ENCODE measurements at regions not wholly inside any gene's neighbourhood (a gene's known extent, or its start where the extent isn't known, plus 50 kb on each side); places are given as distances from the start of the nearest gene placed in this dataset.

DNA sequence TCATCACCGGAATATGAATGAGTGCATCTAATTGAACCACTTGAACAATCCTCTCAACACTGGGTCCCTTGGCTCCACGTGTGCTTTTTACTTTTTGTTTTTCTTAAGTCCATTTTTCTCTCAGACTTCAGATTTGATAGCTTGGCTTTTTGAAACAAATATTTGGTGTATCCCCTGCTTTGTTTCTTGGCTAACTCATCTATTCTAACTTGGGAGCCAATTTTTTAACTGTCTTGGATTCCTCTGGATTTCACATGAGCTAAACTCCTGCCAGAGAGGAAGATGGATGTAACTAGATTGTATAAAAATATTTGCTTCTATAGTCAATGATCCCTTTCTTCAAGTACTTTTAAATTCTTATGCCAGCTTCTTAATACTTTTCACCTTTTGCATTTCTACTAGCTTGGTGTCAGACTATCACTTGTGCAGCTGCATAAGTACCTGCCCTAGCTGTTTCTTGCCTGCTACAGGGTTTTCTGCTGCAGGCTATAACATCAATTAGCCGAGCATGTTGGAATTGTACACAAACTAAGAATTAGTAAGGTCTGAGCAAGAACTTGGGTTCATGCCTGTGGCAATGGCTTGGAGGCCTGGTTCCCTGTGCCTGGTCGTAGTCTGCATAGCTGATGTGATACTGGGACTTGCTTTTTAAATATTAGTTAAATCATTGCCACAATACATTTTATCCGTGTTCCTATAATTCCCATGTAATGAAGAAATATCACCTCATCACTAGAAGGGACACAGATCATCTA lies 281.5 kb downstream of the EN1 start:
- no peak overlapping the region for H4K8ac ChIP-seq (ENCODE audit: low read depth, low read length)
- peaks cover 0 to 5% (median 1%) of the 10 kb centered on the region in 3 experiments for H3K27me3 ChIP-seq (ENCODE audit: control insufficient read depth in 3 of 3, insufficient read depth in 3 of 3, low read depth in 1 of 3, low read length in 3 of 3)
- no peak overlapping the region for H2BK15ac ChIP-seq (ENCODE audit: low read length)
- no peak overlapping the region for H3K27ac ChIP-seq (replicated peaks; ENCODE audit: low read length)
- no peak for DNase-seq (ENCODE audit: low spot score)
- H3K9me3 ChIP-seq (replicated peaks in 1 of 2; ENCODE audit: control insufficient read depth in 2 of 2, insufficient read depth in 1 of 2, low read depth in 1 of 2, low read length in 2 of 2): no peaks in the 10 kb centered on the region
- no peak overlapping the region for H3K14ac ChIP-seq (ENCODE audit: low read length)
- no peak overlapping the region for H3K4me2 ChIP-seq (ENCODE audit: insufficient read depth, low read length, poor library complexity, severe bottlenecking)
- H3K9ac ChIP-seq (ENCODE audit: low read depth, low read length, poor library complexity): no peak overlapping the region
- no CpG with 5 or more reads among the region's 5 CpGs for WGBS, 2 donors (ENCODE audit: extremely low coverage in 2 of 2, insufficient read length in 2 of 2, insufficient replicate concordance in 1 of 2)
- no peak overlapping the region for H3K4ac ChIP-seq (ENCODE audit: low read length)
- no peaks in the 10 kb centered on the region for H3K36me3 ChIP-seq (replicated peaks in 1 of 2; ENCODE audit: control insufficient read depth in 2 of 2, insufficient read depth in 2 of 2, low read length in 2 of 2)
- H2AK5ac ChIP-seq (ENCODE audit: low read depth, low read length): no peak overlapping the region
- no peak overlapping the region for H2BK12ac ChIP-seq (ENCODE audit: low read length)
- no peak overlapping the region for H2AFZ ChIP-seq (ENCODE audit: low read length)
- no peaks in the 10 kb centered on the region for H3K79me1 ChIP-seq (ENCODE audit: low read depth, low read length)
- no peak overlapping the region for H2BK5ac ChIP-seq (ENCODE audit: low read length)
- no peak overlapping the region for H4K91ac ChIP-seq (ENCODE audit: low read depth, low read length, poor library complexity)
- peaks cover 0 to 1% of the 10 kb centered on the region in 2 donors for H3K4me1 ChIP-seq (ENCODE audit: control insufficient read depth in 2 of 2, insufficient read depth in 1 of 2, low read depth in 1 of 2, low read length in 2 of 2)
- H2BK120ac ChIP-seq (ENCODE audit: low read depth, low read length): no peak overlapping the region
- H3K4me3 ChIP-seq (ENCODE audit: low read length in 2 of 2): no peak overlapping the region
- no peak overlapping the region for H3K23ac ChIP-seq (ENCODE audit: low read depth, low read length, poor library complexity)
- no peak overlapping the region for H3K18ac ChIP-seq (ENCODE audit: low read length)

DNA sequence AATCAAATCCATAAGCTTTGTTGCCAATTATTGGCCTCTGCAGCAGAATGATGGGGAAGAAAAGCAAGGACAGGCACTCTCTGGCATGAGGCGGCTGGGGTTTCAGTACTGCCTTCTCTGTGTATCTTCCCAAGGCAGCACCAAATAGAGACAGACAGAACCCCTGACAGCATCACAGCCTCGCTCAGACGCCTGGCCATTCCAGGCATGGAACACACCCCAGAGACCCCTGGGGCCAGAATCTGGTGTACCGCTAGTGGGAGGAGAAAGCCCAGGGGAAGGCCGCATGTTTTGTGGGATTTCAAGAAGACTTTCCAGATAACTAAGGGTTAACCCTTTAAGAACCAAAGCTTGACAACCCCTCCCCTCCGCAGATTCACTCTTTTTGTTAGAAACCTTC lies 282.1 kb downstream of the EN1 start:
- H2AK5ac ChIP-seq (ENCODE audit: low read depth, low read length): no peak overlapping the region
- no peak overlapping the region for H4K8ac ChIP-seq (ENCODE audit: low read depth, low read length)
- H3K4me1 ChIP-seq (ENCODE audit: control insufficient read depth in 2 of 2, insufficient read depth in 1 of 2, low read depth in 1 of 2, low read length in 2 of 2): peaks cover 0 to 1% of the 10 kb centered on the region in 2 donors
- no peaks in the 10 kb centered on the region for H3K36me3 ChIP-seq (replicated peaks in 1 of 2; ENCODE audit: control insufficient read depth in 2 of 2, insufficient read depth in 2 of 2, low read length in 2 of 2)
- no peak overlapping the region for H2AFZ ChIP-seq (ENCODE audit: low read length)
- no peaks in the 10 kb centered on the region for H3K79me1 ChIP-seq (ENCODE audit: low read depth, low read length)
- H3K9me3 ChIP-seq (replicated peaks in 1 of 2; ENCODE audit: control insufficient read depth in 2 of 2, insufficient read depth in 1 of 2, low read depth in 1 of 2, low read length in 2 of 2): no peaks in the 10 kb centered on the region
- H3K18ac ChIP-seq (ENCODE audit: low read length): no peak overlapping the region
- H3K27me3 ChIP-seq (ENCODE audit: control insufficient read depth in 3 of 3, insufficient read depth in 3 of 3, low read depth in 1 of 3, low read length in 3 of 3): peaks cover 0 to 5% (median 1%) of the 10 kb centered on the region in 3 experiments
- H2BK120ac ChIP-seq (ENCODE audit: low read depth, low read length): no peak overlapping the region
- H3K4me3 ChIP-seq (ENCODE audit: low read length in 2 of 2): no peak overlapping the region
- H3K14ac ChIP-seq (ENCODE audit: low read length): no peak overlapping the region
- no peak overlapping the region for H3K9ac ChIP-seq (ENCODE audit: low read depth, low read length, poor library complexity)
- no peak overlapping the region for H2BK5ac ChIP-seq (ENCODE audit: low read length)
- DNase-seq (ENCODE audit: low spot score): no peak
- no peak overlapping the region for H3K27ac ChIP-seq (replicated peaks; ENCODE audit: low read length)
- H2BK15ac ChIP-seq (ENCODE audit: low read length): no peak overlapping the region
- H2BK12ac ChIP-seq (ENCODE audit: low read length): no peak overlapping the region
- H3K4me2 ChIP-seq (ENCODE audit: insufficient read depth, low read length, poor library complexity, severe bottlenecking): no peak overlapping the region
- no CpG with 5 or more reads among the region's 6 CpGs for WGBS, 2 donors (ENCODE audit: extremely low coverage in 2 of 2, insufficient read length in 2 of 2, insufficient replicate concordance in 1 of 2)
- no peak overlapping the region for H3K4ac ChIP-seq (ENCODE audit: low read length)
- H4K91ac ChIP-seq (ENCODE audit: low read depth, low read length, poor library complexity): no peak overlapping the region
- H3K23ac ChIP-seq (ENCODE audit: low read depth, low read length, poor library complexity): no peak overlapping the region

DNA sequence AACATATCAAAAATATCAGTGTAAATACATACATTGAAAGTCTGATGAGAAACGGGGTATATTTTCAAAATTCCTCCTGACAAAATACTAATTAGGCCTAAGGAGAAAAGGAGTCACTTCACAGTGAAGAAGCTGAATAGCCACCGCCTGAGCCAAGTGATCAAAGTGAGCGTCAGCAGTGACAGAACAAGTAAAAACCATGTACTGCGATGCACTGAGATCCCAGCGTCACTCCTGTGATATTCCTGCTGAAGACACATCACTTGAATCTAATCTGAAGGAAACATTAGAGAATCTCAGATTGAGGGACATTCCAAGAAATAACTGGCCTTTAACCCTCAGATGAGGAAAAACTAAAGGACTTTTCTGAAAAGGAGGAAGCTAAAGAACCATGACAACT lies 285.3 kb downstream of the EN1 start:
- no peak overlapping the region for H4K8ac ChIP-seq (ENCODE audit: low read depth, low read length)
- no peak overlapping the region for H4K91ac ChIP-seq (ENCODE audit: low read depth, low read length, poor library complexity)
- H3K27ac ChIP-seq (replicated peaks; ENCODE audit: low read length): no peak overlapping the region
- H3K14ac ChIP-seq (ENCODE audit: low read length): no peak overlapping the region
- no peaks in the 10 kb centered on the region for H3K36me3 ChIP-seq (replicated peaks in 1 of 2; ENCODE audit: control insufficient read depth in 2 of 2, insufficient read depth in 2 of 2, low read length in 2 of 2)
- no peak overlapping the region for H2BK12ac ChIP-seq (ENCODE audit: low read length)
- no peak overlapping the region for H3K4me3 ChIP-seq (ENCODE audit: low read length in 2 of 2)
- H3K9ac ChIP-seq (ENCODE audit: low read depth, low read length, poor library complexity): no peak overlapping the region
- no peak overlapping the region for H2BK5ac ChIP-seq (ENCODE audit: low read length)
- H3K79me1 ChIP-seq (ENCODE audit: low read depth, low read length): no peaks in the 10 kb centered on the region
- no peak for DNase-seq (ENCODE audit: low spot score)
- no peak overlapping the region for H2AK5ac ChIP-seq (ENCODE audit: low read depth, low read length)
- H2BK15ac ChIP-seq (ENCODE audit: low read length): no peak overlapping the region
- H3K4me1 ChIP-seq (ENCODE audit: control insufficient read depth in 2 of 2, insufficient read depth in 1 of 2, low read depth in 1 of 2, low read length in 2 of 2): peaks cover 0 to 1% of the 10 kb centered on the region in 2 donors
- peaks cover 0 to 2% (median 0%) of the 10 kb centered on the region in 3 experiments for H3K27me3 ChIP-seq (ENCODE audit: control insufficient read depth in 3 of 3, insufficient read depth in 3 of 3, low read depth in 1 of 3, low read length in 3 of 3)
- no CpG with 5 or more reads among the region's 5 CpGs for WGBS, 2 donors (ENCODE audit: extremely low coverage in 2 of 2, insufficient read length in 2 of 2, insufficient replicate concordance in 1 of 2)
- no peak overlapping the region for H3K18ac ChIP-seq (ENCODE audit: low read length)
- no peak overlapping the region for H3K4ac ChIP-seq (ENCODE audit: low read length)
- no peaks in the 10 kb centered on the region for H3K9me3 ChIP-seq (replicated peaks in 1 of 2; ENCODE audit: control insufficient read depth in 2 of 2, insufficient read depth in 1 of 2, low read depth in 1 of 2, low read length in 2 of 2)
- no peak overlapping the region for H3K23ac ChIP-seq (ENCODE audit: low read depth, low read length, poor library complexity)
- H2BK120ac ChIP-seq (ENCODE audit: low read depth, low read length): no peak overlapping the region
- H3K4me2 ChIP-seq (ENCODE audit: insufficient read depth, low read length, poor library complexity, severe bottlenecking): no peak overlapping the region
- H2AFZ ChIP-seq (ENCODE audit: low read length): no peak overlapping the region

DNA sequence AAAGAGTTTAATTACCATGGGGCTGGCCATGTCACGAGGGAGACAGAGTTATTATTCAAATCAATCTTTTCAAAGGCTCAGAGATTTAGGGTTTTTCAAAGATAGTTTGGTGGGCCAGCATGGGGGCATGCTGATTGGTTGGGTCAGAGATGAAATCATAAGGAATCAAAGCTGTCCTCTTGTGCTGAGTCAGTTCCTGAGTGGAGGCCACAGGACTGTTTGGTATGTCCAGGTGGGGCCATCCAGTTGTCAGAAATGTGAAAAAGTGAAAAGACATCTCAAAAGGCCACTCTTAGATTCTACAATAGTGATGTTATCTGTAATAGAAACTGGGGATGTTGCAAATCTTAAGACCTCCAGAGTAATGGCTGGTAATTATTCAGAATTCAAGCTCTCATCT lies 288.6 kb downstream of the EN1 start:
- no peaks in the 10 kb centered on the region for H3K27me3 ChIP-seq (ENCODE audit: control insufficient read depth in 3 of 3, insufficient read depth in 3 of 3, low read depth in 1 of 3, low read length in 3 of 3)
- H2BK5ac ChIP-seq (ENCODE audit: low read length): no peak overlapping the region
- H3K4me2 ChIP-seq (ENCODE audit: insufficient read depth, low read length, poor library complexity, severe bottlenecking): no peak overlapping the region
- no peak overlapping the region for H3K4me3 ChIP-seq (ENCODE audit: low read length in 2 of 2)
- no peak for DNase-seq (ENCODE audit: low spot score)
- H2AK5ac ChIP-seq (ENCODE audit: low read depth, low read length): no peak overlapping the region
- H4K91ac ChIP-seq (ENCODE audit: low read depth, low read length, poor library complexity): no peak overlapping the region
- no peak overlapping the region for H2AFZ ChIP-seq (ENCODE audit: low read length)
- no peaks in the 10 kb centered on the region for H3K4me1 ChIP-seq (ENCODE audit: control insufficient read depth in 2 of 2, insufficient read depth in 1 of 2, low read depth in 1 of 2, low read length in 2 of 2)
- H2BK12ac ChIP-seq (ENCODE audit: low read length): no peak overlapping the region
- H3K79me1 ChIP-seq (ENCODE audit: low read depth, low read length): no peaks in the 10 kb centered on the region
- H3K9ac ChIP-seq (ENCODE audit: low read depth, low read length, poor library complexity): no peak overlapping the region
- no peak overlapping the region for H2BK120ac ChIP-seq (ENCODE audit: low read depth, low read length)
- no peak overlapping the region for H3K18ac ChIP-seq (ENCODE audit: low read length)
- H3K36me3 ChIP-seq (replicated peaks in 1 of 2; ENCODE audit: control insufficient read depth in 2 of 2, insufficient read depth in 2 of 2, low read length in 2 of 2): no peaks in the 10 kb centered on the region
- no peak overlapping the region for H3K27ac ChIP-seq (replicated peaks; ENCODE audit: low read length)
- no peak overlapping the region for H3K14ac ChIP-seq (ENCODE audit: low read length)
- no peak overlapping the region for H4K8ac ChIP-seq (ENCODE audit: low read depth, low read length)
- no CpG with 5 or more reads among the region's 1 CpG for WGBS, 2 donors (ENCODE audit: extremely low coverage in 2 of 2, insufficient read length in 2 of 2, insufficient replicate concordance in 1 of 2)
- H3K23ac ChIP-seq (ENCODE audit: low read depth, low read length, poor library complexity): no peak overlapping the region
- no peak overlapping the region for H3K4ac ChIP-seq (ENCODE audit: low read length)
- H3K9me3 ChIP-seq (replicated peaks in 1 of 2; ENCODE audit: control insufficient read depth in 2 of 2, insufficient read depth in 1 of 2, low read depth in 1 of 2, low read length in 2 of 2): no peaks in the 10 kb centered on the region
- no peak overlapping the region for H2BK15ac ChIP-seq (ENCODE audit: low read length)
